Endodermal cell (in vitro differentiated cells): ENCODE measurements at regions not wholly inside any gene's neighbourhood (a gene's known extent, or its start where the extent isn't known, plus 50 kb on each side); places are given as distances from the start of the nearest gene placed in this dataset.

Experiments used
- DNase-seq: peaks from one replicate; pipeline ENCODE4 v3.0.0-alpha.2; 2017
- H3K27ac ChIP-seq: 2 replicates; pipeline ENCODE4 v1.5.1; 2013; ENCODE audit warnings: mild to moderate bottlenecking, low read depth, low read length, moderate library complexity
- H3K27me3 ChIP-seq: 2 replicates; pipeline ENCODE4 v1.6.1; 2013; ENCODE audit warnings: mild to moderate bottlenecking, low read length, moderate library complexity; ENCODE audit not compliant: insufficient read depth, control insufficient read depth, poor library complexity, severe bottlenecking
- H3K36me3 ChIP-seq: 2 replicates; pipeline ENCODE4 v1.7.0; 2013; ENCODE audit warnings: mild to moderate bottlenecking, low read length, moderate library complexity; ENCODE audit not compliant: control insufficient read depth, insufficient read depth
- H3K4me1 ChIP-seq: one replicate; pipeline ENCODE4 v1.7.0; 2013; ENCODE audit warnings: low read length; ENCODE audit not compliant: control insufficient read depth, insufficient read depth
- H3K4me3 ChIP-seq: 2 replicates; pipeline ENCODE4 v1.5.1; 2013; ENCODE audit warnings: mild to moderate bottlenecking, low read length, moderate library complexity
- H3K9ac ChIP-seq: 2 replicates; pipeline ENCODE4 v1.6.1; 2013; ENCODE audit warnings: mild to moderate bottlenecking, low read length, moderate library complexity; ENCODE audit not compliant: poor library complexity, severe bottlenecking; ENCODE audit errors: extremely low read depth
- H3K9me3 ChIP-seq: 2 replicates; pipeline ENCODE4 v1.6.1; 2013; ENCODE audit warnings: mild to moderate bottlenecking, low read length, moderate library complexity; ENCODE audit not compliant: control insufficient read depth
- H3K27ac Mint-ChIP-seq: 2 replicates; pipeline ENCODE4 v1.8.0; 2020; ENCODE audit warnings: mixed read lengths
- H3K27me3 Mint-ChIP-seq: 2 replicates; pipeline ENCODE4 v1.8.0; 2021; ENCODE audit warnings: mild to moderate bottlenecking, mixed read lengths; ENCODE audit not compliant: insufficient read depth
- H3K36me3 Mint-ChIP-seq: 2 replicates; pipeline ENCODE4 v1.8.0; 2020; ENCODE audit warnings: low read depth, mixed read lengths
- H3K4me1 Mint-ChIP-seq: 2 replicates; pipeline ENCODE4 v1.8.0; 2020; ENCODE audit warnings: mixed read lengths
- H3K4me3 Mint-ChIP-seq: 2 replicates; pipeline ENCODE4 v1.8.0; 2020; ENCODE audit warnings: mild to moderate bottlenecking, moderate library complexity, mixed read lengths
- H3K9me3 Mint-ChIP-seq: 2 replicates; pipeline ENCODE4 v1.8.0; 2020; ENCODE audit warnings: mild to moderate bottlenecking, mixed read lengths
- WGBS, 2 experiments: methylation state at CpG; one replicate each; pipeline versions ENCODE4 v1.1.5 to v1.1.7; 2013; ENCODE audit warnings: missing lambda C conversion rate in 2 of 2, mixed read lengths in 1 of 2; ENCODE audit not compliant: insufficient coverage in 1 of 2, insufficient read length in 1 of 2; 5-methylcytosine and 5-hydroxymethylcytosine counted together
- TF ChIP-seq, protein P1 (sequence below): fragments of 200-600 bp; sonication (generic); conservative IDR thresholded peaks from 2 replicates; pipeline ENCODE4 v1.5.0; 2021; ENCODE audit warnings: antibody characterized with exemption, mild to moderate bottlenecking

DNA sequence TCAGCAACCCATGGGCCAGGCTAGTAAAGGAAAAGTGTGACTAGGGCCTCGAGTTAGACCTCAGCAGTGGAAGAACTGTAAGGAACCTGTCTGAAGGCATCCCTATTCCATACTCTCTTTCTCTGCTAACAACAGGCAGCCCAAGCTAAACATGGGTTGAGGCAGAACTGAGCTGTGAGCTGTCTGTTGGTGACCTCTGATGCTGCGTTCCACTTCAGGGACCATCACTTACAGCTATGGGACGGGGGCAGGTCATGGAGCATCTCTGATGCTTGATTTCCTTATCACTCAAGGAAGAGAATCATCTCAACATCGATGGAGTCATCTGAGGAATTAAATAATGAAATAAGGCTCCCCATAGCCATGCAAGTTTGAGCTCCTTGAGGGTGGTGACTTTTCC lies 174.8 kb downstream of the ACTL7B start:
- H3K9me3 ChIP-seq, result peaks cover 4% of the 10 kb centered on the region
- H3K27ac ChIP-seq, result no peak overlapping the region
- Mint-ChIP-seq H3K9me3 (peaks cover 3% of the 10 kb centered on the region), H3K4me3 (no peak overlapping the region), H3K27ac (no peak overlapping the region), H3K36me3 (no peaks in the 10 kb centered on the region), H3K4me1 (peaks cover 6% of the 10 kb centered on the region), H3K27me3 (no peaks in the 10 kb centered on the region)
- H3K4me3 ChIP-seq, result no peak overlapping the region
- no peak overlapping the region for H3K9ac ChIP-seq
- H3K4me1 ChIP-seq, result no peaks in the 10 kb centered on the region
- H3K36me3 ChIP-seq, result no peaks in the 10 kb centered on the region
- H3K27me3 ChIP-seq, result no peaks in the 10 kb centered on the region
- WGBS, 2 experiments, result 86 to 100% methylated on average over 4 of the region's 4 CpGs
- no peak for DNase-seq
- TF ChIP-seq, protein P1, sequence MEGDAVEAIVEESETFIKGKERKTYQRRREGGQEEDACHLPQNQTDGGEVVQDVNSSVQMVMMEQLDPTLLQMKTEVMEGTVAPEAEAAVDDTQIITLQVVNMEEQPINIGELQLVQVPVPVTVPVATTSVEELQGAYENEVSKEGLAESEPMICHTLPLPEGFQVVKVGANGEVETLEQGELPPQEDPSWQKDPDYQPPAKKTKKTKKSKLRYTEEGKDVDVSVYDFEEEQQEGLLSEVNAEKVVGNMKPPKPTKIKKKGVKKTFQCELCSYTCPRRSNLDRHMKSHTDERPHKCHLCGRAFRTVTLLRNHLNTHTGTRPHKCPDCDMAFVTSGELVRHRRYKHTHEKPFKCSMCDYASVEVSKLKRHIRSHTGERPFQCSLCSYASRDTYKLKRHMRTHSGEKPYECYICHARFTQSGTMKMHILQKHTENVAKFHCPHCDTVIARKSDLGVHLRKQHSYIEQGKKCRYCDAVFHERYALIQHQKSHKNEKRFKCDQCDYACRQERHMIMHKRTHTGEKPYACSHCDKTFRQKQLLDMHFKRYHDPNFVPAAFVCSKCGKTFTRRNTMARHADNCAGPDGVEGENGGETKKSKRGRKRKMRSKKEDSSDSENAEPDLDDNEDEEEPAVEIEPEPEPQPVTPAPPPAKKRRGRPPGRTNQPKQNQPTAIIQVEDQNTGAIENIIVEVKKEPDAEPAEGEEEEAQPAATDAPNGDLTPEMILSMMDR, result no peak

DNA sequence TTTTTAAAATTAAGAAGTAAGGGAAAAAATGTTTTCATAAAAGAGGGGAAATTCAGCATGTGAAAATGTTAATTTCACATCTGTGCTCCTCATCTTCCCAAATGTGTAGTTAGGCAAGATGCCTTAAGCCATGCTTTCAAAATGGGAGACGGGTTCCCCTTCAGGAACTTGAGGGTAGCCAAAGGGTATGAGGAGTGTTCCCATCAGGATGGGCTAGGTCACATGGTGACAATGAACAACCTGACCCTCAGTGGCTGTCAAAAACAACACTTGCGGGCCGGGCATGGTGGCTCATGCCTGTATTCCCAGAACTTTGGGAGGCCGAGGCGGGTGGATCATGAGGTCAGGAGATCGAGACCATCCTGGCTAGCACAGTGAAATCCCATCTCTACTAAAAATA lies 178.0 kb downstream of the ACTL7B start:
- Mint-ChIP-seq H3K36me3 (no peaks in the 10 kb centered on the region), H3K27me3 (peaks cover 6% of the 10 kb centered on the region), H3K4me1 (peaks cover 4% of the 10 kb centered on the region), H3K4me3 (no peak overlapping the region), H3K27ac (no peak overlapping the region), H3K9me3 (no peaks in the 10 kb centered on the region)
- H3K9me3 ChIP-seq, result no peaks in the 10 kb centered on the region
- H3K4me1 ChIP-seq, result no peaks in the 10 kb centered on the region
- H3K27me3 ChIP-seq, result peaks cover 14% of the 10 kb centered on the region
- TF ChIP-seq, protein P1, result no peak
- WGBS, 2 experiments, result 96 to 97% methylated on average over 3 to 6 of the region's 6 CpGs
- H3K27ac ChIP-seq, result no peak overlapping the region
- no peak for DNase-seq
- no peak overlapping the region for H3K9ac ChIP-seq
- H3K4me3 ChIP-seq, result no peak overlapping the region
- H3K36me3 ChIP-seq, result no peaks in the 10 kb centered on the region

DNA sequence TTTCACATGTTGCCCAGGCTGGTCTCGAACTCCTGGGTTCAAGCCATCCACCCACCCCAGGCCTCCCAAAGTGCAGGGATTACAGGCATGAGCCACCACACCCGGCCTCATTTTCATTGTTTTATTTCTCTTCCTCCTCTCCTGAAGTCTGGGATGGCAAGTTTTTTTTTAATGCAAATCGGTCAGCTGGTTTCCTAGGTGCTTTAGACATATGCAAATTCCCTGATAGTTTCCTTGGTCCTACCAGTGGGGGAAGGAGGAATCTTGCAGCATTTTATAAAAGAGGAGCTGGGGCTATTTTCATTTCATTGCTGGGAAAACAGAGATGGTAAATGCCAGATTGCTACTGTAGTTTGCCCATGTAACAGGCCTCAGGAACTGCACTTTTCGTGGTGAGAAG lies 179.4 kb downstream of the ACTL7B start:
- Histone ChIP-seq H3K4me3 (no peak overlapping the region), H3K4me1 (no peaks in the 10 kb centered on the region), H3K9me3 (no peaks in the 10 kb centered on the region), H3K36me3 (no peaks in the 10 kb centered on the region), H3K27me3 (peaks cover 20% of the 10 kb centered on the region), H3K27ac (peak overlapping the region; percentile 29), H3K9ac (no peak overlapping the region)
- H3K27ac Mint-ChIP-seq, result no peak overlapping the region
- no peak overlapping the region for H3K4me3 Mint-ChIP-seq
- DNase-seq, result no peak
- H3K36me3 Mint-ChIP-seq, result no peaks in the 10 kb centered on the region
- H3K27me3 Mint-ChIP-seq, result peaks cover 14% of the 10 kb centered on the region
- WGBS, 2 experiments, result 57 to 79% methylated on average over 3 to 4 of the region's 4 CpGs
- H3K4me1 Mint-ChIP-seq, result peaks cover 4% of the 10 kb centered on the region
- TF ChIP-seq, protein P1, result no peak
- H3K9me3 Mint-ChIP-seq, result no peaks in the 10 kb centered on the region
